Kidney capillary endothelial cell (primary cell): ENCODE measurements at regions not wholly inside any gene's neighbourhood (a gene's known extent, or its start where the extent isn't known, plus 50 kb on each side); places are given as distances from the start of the nearest gene placed in this dataset.
"Not testable (repeated sequence)": the region's sequence is repeated elsewhere in the genome, so short reads cannot be mapped to it uniquely, and the experiment has no call there.

Source experiments
- DNase-seq: peaks from one replicate; pipeline ENCODE4 v3.0.0-alpha.2; 2018; ENCODE audit warnings: low spot score

- DNase-seq = no peak
These were observed 51.1 kb upstream of the NUDT6 start for GRCh38 chr4:122973465-122973864.

- no peak for DNase-seq
These were observed 53.7 kb upstream of the NUDT6 start for GRCh38 chr4:122976111-122976510.

GRCh38 chr4:122977103-122977502, 54.7 kb upstream of the NUDT6 start:
- no peak for DNase-seq

- DNase-seq = no peak
These were observed 55.7 kb upstream of the NUDT6 start for GRCh38 chr4:122978109-122978508.

GRCh38 chr4:122978789-122979188, 56.4 kb upstream of the NUDT6 start:
- no peak for DNase-seq

GRCh38 chr4:122980860-122981259, 58.5 kb upstream of the NUDT6 start:
- no peak for DNase-seq

GRCh38 chr4:122988696-122989095, 66.3 kb upstream of the NUDT6 start:
- DNase-seq = no peak

- no peak for DNase-seq
These were observed 68.5 kb upstream of the NUDT6 start for GRCh38 chr4:122990891-122991290.

GRCh38 chr4:122992057-122992456, 69.7 kb upstream of the NUDT6 start:
- DNase-seq = no peak

- no peak for DNase-seq
These were observed 70.2 kb upstream of the NUDT6 start for GRCh38 chr4:122992641-122993040.

GRCh38 chr4:122996350-122996749, 74.0 kb upstream of the NUDT6 start:
- no peak for DNase-seq

GRCh38 chr4:122997463-122998101, 75.2 kb upstream of the NUDT6 start:
- DNase-seq = no peak

GRCh38 chr4:123004079-123004478, 81.7 kb upstream of the NUDT6 start:
- not testable (repeated sequence) for DNase-seq

- DNase-seq = not testable (repeated sequence)
These were observed 82.7 kb upstream of the NUDT6 start for GRCh38 chr4:123005126-123005525.

- DNase-seq = no peak
These were observed 85.3 kb upstream of the NUDT6 start for GRCh38 chr4:123007679-123008078.

GRCh38 chr4:123012416-123012815, 90.0 kb upstream of the NUDT6 start:
- DNase-seq = not testable (repeated sequence)

- no peak for DNase-seq
These were observed 91.6 kb upstream of the NUDT6 start for GRCh38 chr4:123014038-123014437.

GRCh38 chr4:123017078-123017477, 94.7 kb upstream of the NUDT6 start:
- DNase-seq = no peak

GRCh38 chr4:123017636-123018395, 95.4 kb upstream of the NUDT6 start:
- peak; percentile 40 for DNase-seq

- no peak for DNase-seq
These were observed 96.0 kb upstream of the NUDT6 start for GRCh38 chr4:123018396-123018775.

GRCh38 chr4:123020285-123020684, 97.9 kb upstream of the NUDT6 start:
- DNase-seq = no peak

GRCh38 chr4:123023647-123024046, 101.2 kb upstream of the NUDT6 start:
- no peak for DNase-seq

- no peak for DNase-seq
These were observed 102.3 kb upstream of the NUDT6 start for GRCh38 chr4:123024710-123025109.

- no peak for DNase-seq
These were observed 103.0 kb upstream of the NUDT6 start for GRCh38 chr4:123025398-123025797.
